Skin of body (tissue), 1 donor: ENCODE measurements at regions not wholly inside any gene's neighbourhood (a gene's known extent, or its start where the extent isn't known, plus 50 kb on each side); places are given as distances from the start of the nearest gene placed in this dataset.

Experiments used
- DNase-seq: peaks from one replicate; lab custom pipeline; 2025; lab: John Stamatoyannopoulos, UW

- peak; percentile 57 for DNase-seq
Observed at GRCh38 chr6:166106076-166106686, 61.5 kb downstream of the TBXT start.

GRCh38 chr6:166105341-166106075 lies 62.1 kb downstream of the TBXT start:
- DNase-seq = no peak

- no peak for DNase-seq
Observed at GRCh38 chr6:166104872-166105271, 62.8 kb downstream of the TBXT start.

- DNase-seq = peak; percentile 17
Observed at GRCh38 chr6:166104107-166104506, 63.5 kb downstream of the TBXT start.

GRCh38 chr6:166101819-166102419 lies 65.7 kb downstream of the TBXT start:
- no peak for DNase-seq

GRCh38 chr6:166097914-166098522 lies 69.6 kb downstream of the TBXT start:
- peak; percentile 28 for DNase-seq

GRCh38 chr6:166087852-166088251 lies 79.8 kb downstream of the TBXT start:
- no peak for DNase-seq

- no peak for DNase-seq
Observed at GRCh38 chr6:166087246-166087645, 80.4 kb downstream of the TBXT start.

GRCh38 chr6:166085500-166085899 lies 82.2 kb downstream of the TBXT start:
- no peak for DNase-seq

GRCh38 chr6:166084951-166085350 lies 82.7 kb downstream of the TBXT start:
- no peak for DNase-seq

GRCh38 chr6:166079841-166080240 lies 87.8 kb downstream of the TBXT start:
- DNase-seq = no peak

GRCh38 chr6:166078294-166078693 lies 89.4 kb downstream of the TBXT start:
- DNase-seq = peak; percentile 84

GRCh38 chr6:166076625-166077024 lies 91.0 kb downstream of the TBXT start:
- DNase-seq = no peak

- no peak for DNase-seq
Observed at GRCh38 chr6:166075925-166076324, 91.7 kb downstream of the TBXT start.

- DNase-seq = peak; percentile 68
Observed at GRCh38 chr6:166075186-166075585, 92.5 kb downstream of the TBXT start.

- no peak for DNase-seq
Observed at GRCh38 chr6:166073082-166073481, 94.6 kb downstream of the TBXT start.

GRCh38 chr6:166068768-166069167 lies 98.9 kb downstream of the TBXT start:
- no peak for DNase-seq

- DNase-seq = no peak
Observed at GRCh38 chr6:166058064-166058739, 109.4 kb downstream of the TBXT start.

GRCh38 chr6:166057431-166057830 lies 110.2 kb downstream of the TBXT start:
- no peak for DNase-seq

GRCh38 chr6:166056637-166057036 lies 111.0 kb downstream of the TBXT start:
- peak; percentile 2 for DNase-seq

GRCh38 chr6:166055801-166056200 lies 111.8 kb downstream of the TBXT start:
- DNase-seq = no peak

GRCh38 chr6:166052837-166053236 lies 114.8 kb downstream of the TBXT start:
- DNase-seq = no peak
